ENCODE measurements at regions not wholly inside any gene's neighbourhood (a gene's known extent, or its start where the extent isn't known, plus 50 kb on each side); places are given as distances from the start of the nearest gene placed in this dataset.

- TF ChIP-seq EZH2 (IDR thresholded peaks at IDR 0.05; ENCODE audit: low read length), result no peak
- TF ChIP-seq CTCF (optimal IDR thresholded peaks at IDR 0.05 in 1 of 3, IDR thresholded peaks at IDR 0.05 in 1 of 3, conservative IDR thresholded peaks at IDR 0.05 in 1 of 3; ENCODE audit: extremely low read depth in 1 of 3, insufficient read depth in 2 of 3, low read length in 3 of 3), result no peak
These were observed 551.1 kb downstream of the MN1 start for GRCh38 chr22:27250418-27250817.

Data from keratinocyte (primary cell).